AG10803 (cell line): ENCODE measurements at regions not wholly inside any gene's neighbourhood (a gene's known extent, or its start where the extent isn't known, plus 50 kb on each side); places are given as distances from the start of the nearest gene placed in this dataset.
A peak's percentile ranks its signal among the peaks of the same experiment; 100 is the strongest.

Experiments
- DNase-seq: peaks from one replicate; pipeline ENCODE4 v3.0.0; 2010; ENCODE audit warnings: low read depth
- H3K4me3 ChIP-seq: 2 replicates; pipeline ENCODE4 v1.5.1; 2011; ENCODE audit warnings: mild to moderate bottlenecking, low read length, control low read depth
- TF ChIP-seq, protein P1 (sequence below): conservative IDR thresholded peaks from 2 replicates; pipeline ENCODE4 v1.5.1; 2011; ENCODE audit warnings: mild to moderate bottlenecking, low read length, control low read depth, inconsistent platforms

- TF ChIP-seq, protein P1, sequence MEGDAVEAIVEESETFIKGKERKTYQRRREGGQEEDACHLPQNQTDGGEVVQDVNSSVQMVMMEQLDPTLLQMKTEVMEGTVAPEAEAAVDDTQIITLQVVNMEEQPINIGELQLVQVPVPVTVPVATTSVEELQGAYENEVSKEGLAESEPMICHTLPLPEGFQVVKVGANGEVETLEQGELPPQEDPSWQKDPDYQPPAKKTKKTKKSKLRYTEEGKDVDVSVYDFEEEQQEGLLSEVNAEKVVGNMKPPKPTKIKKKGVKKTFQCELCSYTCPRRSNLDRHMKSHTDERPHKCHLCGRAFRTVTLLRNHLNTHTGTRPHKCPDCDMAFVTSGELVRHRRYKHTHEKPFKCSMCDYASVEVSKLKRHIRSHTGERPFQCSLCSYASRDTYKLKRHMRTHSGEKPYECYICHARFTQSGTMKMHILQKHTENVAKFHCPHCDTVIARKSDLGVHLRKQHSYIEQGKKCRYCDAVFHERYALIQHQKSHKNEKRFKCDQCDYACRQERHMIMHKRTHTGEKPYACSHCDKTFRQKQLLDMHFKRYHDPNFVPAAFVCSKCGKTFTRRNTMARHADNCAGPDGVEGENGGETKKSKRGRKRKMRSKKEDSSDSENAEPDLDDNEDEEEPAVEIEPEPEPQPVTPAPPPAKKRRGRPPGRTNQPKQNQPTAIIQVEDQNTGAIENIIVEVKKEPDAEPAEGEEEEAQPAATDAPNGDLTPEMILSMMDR: no peak
- no peak for DNase-seq
- H3K4me3 ChIP-seq: no peak overlapping the region
Measured at GRCh38 chr10:47065903-47066302, 154.7 kb downstream of the PTPN20 start.

DNA sequence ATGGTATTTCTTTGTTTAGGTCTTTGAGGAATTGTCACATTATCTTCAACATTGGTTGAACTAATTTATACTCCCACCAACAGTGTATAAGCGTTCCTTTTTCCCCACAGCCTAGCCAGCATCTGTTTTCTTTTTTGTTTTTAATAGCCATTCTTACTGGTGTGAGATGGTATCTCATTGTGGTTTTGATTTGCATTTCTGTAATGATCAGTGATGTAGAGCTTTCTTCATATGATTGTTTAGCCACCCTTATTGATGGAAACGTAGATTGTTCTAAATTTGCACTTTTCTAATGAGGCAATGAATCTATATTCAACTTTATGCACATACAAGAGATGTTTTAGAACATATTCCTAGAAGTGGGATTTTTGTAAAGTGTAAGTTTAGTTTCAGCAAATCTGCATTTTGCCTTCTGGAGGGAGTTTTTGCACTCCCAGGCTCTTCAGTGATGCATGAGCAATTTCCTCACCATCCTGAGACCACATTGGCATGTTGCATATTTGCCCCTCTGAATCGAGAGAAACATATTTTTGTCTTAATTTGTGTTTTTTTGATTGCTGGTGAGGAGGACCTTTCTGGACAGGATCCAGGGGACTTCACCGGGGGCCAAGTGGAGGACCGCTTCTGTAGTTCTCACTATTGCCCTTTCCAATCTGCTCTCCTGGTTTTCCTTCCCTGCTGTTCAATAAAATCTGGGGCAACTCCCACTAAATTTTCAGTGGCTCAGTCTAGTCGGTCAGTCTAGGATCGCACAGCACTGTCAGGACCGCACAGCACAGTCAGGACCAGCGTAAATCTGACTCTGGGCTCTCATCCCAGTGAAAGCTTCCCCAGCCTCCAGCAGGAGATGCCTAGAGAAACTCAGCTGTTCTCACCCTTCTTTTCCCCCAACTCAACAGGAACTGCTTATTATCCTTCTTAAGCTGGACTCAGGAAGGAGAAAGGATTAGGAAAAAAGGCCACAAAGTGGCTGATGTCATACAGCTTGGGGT is 157.0 kb downstream of the PTPN20 start:
- TF ChIP-seq, protein P1: no peak

DNA sequence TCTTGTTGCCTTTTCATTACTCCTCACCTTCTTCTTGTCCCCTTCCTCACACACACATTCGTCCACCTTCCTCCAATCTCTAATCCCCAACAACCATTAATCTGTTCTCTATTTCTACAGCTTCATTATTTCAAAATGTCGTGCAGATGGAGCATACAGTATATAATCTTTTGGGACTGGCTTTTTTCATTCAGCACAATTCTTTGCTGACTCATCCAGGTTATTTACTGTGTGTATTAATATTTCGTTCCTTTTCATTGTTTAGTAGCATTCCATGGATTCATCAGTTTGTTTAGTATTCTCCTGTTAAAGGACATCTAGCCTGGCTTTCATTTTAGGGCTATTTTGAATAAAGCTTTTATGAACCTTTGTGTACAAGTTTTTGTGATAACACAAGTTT is 159.3 kb downstream of the PTPN20 start:
- DNase-seq: no peak
- TF ChIP-seq, protein P1: no peak
- H3K4me3 ChIP-seq: no peak overlapping the region

More for the DNA sequence above, 157.0 kb downstream of the PTPN20 start:
- no peak overlapping the region for H3K4me3 ChIP-seq
- no peak for DNase-seq

DNA sequence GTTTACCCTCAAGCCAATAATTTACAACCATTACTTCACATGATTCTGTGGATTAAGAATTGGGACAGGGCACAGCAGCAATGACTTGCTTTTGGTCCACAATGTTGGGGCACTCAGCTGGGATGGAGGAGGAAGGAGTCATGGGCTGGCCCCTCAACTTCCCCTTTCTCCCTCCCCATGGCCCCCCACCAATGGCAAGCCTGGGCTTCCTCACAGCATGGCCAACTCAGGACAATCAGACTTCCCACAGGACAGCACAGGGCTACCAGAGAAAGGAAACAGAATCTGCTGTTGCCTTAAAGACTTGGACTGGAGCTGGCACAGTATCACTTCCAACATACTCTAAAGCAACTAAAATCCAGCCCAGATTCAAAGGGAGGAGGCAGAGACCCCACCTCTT is 160.7 kb downstream of the PTPN20 start:
- DNase-seq: no peak
- no peak overlapping the region for H3K4me3 ChIP-seq
- TF ChIP-seq, protein P1: no peak

DNA sequence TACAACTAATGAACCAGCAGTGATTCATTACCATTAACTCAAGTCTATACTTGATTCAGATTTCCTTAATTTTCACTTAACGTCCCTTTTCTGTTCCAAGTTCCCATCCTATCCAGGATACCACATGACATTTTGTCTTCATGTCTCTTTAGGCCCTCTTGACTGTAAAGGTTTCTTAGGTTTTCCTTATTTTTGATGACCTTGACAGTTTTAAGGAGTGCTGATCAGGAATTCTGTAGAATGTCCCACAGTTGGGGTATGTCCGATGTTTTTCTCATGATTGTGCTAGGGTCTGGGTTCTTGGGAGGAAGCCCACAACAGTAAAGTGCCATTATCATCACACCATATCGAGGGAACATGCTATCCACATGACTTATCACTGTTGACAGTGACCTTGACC is 162.7 kb downstream of the PTPN20 start:
- no peak overlapping the region for H3K4me3 ChIP-seq
- TF ChIP-seq, protein P1: no peak
- DNase-seq: no peak

- TF ChIP-seq, protein P1: no peak
- no peak overlapping the region for H3K4me3 ChIP-seq
- DNase-seq: peak; percentile 17
Measured at GRCh38 chr10:47076949-47077361, 165.7 kb downstream of the PTPN20 start.

DNA sequence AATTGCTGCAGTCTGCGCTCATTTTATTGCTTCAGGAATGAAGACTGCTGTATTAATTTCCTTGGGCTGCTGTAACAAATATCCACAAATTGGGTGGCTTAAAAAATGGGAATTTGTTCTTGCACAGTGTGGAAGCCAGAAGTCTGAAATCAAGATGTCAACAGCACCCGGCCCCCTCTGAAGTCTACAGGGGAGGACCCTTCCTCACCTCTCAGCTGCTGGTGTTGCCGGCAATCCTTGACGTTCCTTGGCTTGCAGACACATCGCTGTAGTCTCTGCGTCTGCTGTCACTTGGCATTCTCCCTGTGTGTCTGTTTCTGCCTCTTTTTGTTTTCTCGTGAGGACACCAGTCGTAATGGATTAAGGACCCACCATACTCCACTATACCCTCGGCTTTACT is 166.2 kb downstream of the PTPN20 start:
- no peak for DNase-seq
- no peak overlapping the region for H3K4me3 ChIP-seq
- TF ChIP-seq, protein P1: no peak
